ENCODE measurements at regions not wholly inside any gene's neighbourhood (a gene's known extent, or its start where the extent isn't known, plus 50 kb on each side); places are given as distances from the start of the nearest gene placed in this dataset.

- Histone ChIP-seq H3K27ac (ENCODE audit: low read depth, low read length, poor library complexity, severe bottlenecking) (no peak overlapping the region), H3K9me3 (ENCODE audit: low read depth, low read length, poor library complexity, severe bottlenecking) (no peaks in the 10 kb centered on the region), H3K4me1 (ENCODE audit: insufficient read depth, low read length, poor library complexity, severe bottlenecking) (no peaks in the 10 kb centered on the region), H3K4me3 (ENCODE audit: low read depth, low read length, poor library complexity, severe bottlenecking) (no peak overlapping the region), H3K27me3 (replicated peaks; ENCODE audit: insufficient read depth, low read depth, low read length, poor library complexity) (peaks cover 6% of the 10 kb centered on the region), H3K36me3 (ENCODE audit: insufficient read depth, low read length, poor library complexity, severe bottlenecking) (no peaks in the 10 kb centered on the region)
- intact Hi-C loops (cut with micrococcal nuclease; ENCODE audit: unreplicated experiment), result no loop called here
- TF ChIP-seq EZH2 (IDR thresholded peaks at IDR 0.05; ENCODE audit: borderline replicate concordance, low read depth, low read length, poor library complexity, severe bottlenecking) (no peak), CTCF (conservative IDR thresholded peaks at IDR 0.05; ENCODE audit: low read depth, low read length) (no peak)
- ChIA-PET POLR2A (ENCODE audit: low non-redundant PET) (no interaction called here), CTCF (no interaction called here)
- no TSS peak for BruUV-seq (replicated peaks)
- DNase-seq (ENCODE audit: low spot score), result no peak
Measured at GRCh38 chr2:108074150-108074549, 87.8 kb downstream of the SLC5A7 start.

DNA sequence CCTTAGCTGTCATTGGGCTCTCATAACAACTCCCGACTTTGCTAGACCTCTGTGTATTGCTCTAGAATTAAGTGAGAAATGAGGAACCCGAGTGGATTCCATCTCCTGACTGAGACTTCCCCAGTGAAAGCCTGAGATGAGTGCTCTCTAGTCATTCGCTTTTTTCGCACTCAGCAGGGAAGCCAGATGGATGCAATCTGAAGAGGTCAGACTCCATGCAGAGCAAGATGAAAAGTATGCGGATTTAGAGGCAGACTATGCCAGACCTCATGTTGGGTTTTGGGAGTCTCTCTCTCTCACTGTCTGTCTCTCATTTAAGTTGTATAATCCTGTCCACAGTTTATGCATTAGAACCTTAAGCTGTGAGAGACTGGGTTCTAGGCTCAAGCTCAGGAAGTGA lies 88.6 kb downstream of the SLC5A7 start:
- CTCF ChIA-PET, result no interaction called here
- BruUV-seq (replicated peaks), result no TSS peak

DNA sequence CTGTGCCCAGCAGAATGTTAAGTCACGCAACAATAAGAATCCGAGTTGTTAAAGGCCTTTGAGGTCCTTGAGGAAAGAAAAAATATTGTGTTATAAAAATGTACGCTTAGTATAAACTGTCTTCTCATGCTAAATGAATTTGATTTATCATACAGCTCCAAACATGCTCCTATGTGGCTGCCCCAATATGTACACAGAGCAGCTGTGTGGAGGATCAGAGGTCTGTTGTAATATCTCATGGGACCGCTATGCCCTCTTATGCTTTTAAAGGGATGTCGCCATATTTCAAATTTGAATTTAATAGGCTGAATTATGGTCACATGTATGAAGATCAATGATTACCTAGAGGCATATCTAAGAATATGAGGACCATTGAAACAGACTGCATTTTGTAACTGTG lies 90.2 kb downstream of the SLC5A7 start:
- no peak for DNase-seq (ENCODE audit: low spot score)
- Histone ChIP-seq H3K27ac (ENCODE audit: low read depth, low read length, poor library complexity, severe bottlenecking) (no peak overlapping the region), H3K9me3 (ENCODE audit: low read depth, low read length, poor library complexity, severe bottlenecking) (no peaks in the 10 kb centered on the region), H3K36me3 (ENCODE audit: insufficient read depth, low read length, poor library complexity, severe bottlenecking) (no peaks in the 10 kb centered on the region), H3K4me1 (ENCODE audit: insufficient read depth, low read length, poor library complexity, severe bottlenecking) (no peaks in the 10 kb centered on the region), H3K27me3 (replicated peaks; ENCODE audit: insufficient read depth, low read depth, low read length, poor library complexity) (peaks cover 6% of the 10 kb centered on the region), H3K4me3 (ENCODE audit: low read depth, low read length, poor library complexity, severe bottlenecking) (no peak overlapping the region)
- intact Hi-C loops (cut with micrococcal nuclease; ENCODE audit: unreplicated experiment), result no loop called here
- no TSS peak for BruUV-seq (replicated peaks)
- POLR2A ChIA-PET (ENCODE audit: low non-redundant PET), result no interaction called here
- CTCF ChIA-PET, result no interaction called here
- no peak for TF ChIP-seq EZH2 (IDR thresholded peaks at IDR 0.05; ENCODE audit: borderline replicate concordance, low read depth, low read length, poor library complexity, severe bottlenecking)
- no peak for TF ChIP-seq CTCF (conservative IDR thresholded peaks at IDR 0.05; ENCODE audit: low read depth, low read length)

More for the DNA sequence above, 88.6 kb downstream of the SLC5A7 start:
- no peaks in the 10 kb centered on the region for H3K9me3 ChIP-seq (ENCODE audit: low read depth, low read length, poor library complexity, severe bottlenecking)
- no peak for TF ChIP-seq EZH2 (IDR thresholded peaks at IDR 0.05; ENCODE audit: borderline replicate concordance, low read depth, low read length, poor library complexity, severe bottlenecking)
- TF ChIP-seq CTCF (conservative IDR thresholded peaks at IDR 0.05; ENCODE audit: low read depth, low read length), result no peak
- POLR2A ChIA-PET (ENCODE audit: low non-redundant PET), result no interaction called here
- intact Hi-C loops (cut with micrococcal nuclease; ENCODE audit: unreplicated experiment), result no loop called here
- H3K27ac ChIP-seq (ENCODE audit: low read depth, low read length, poor library complexity, severe bottlenecking), result no peak overlapping the region
- no peaks in the 10 kb centered on the region for H3K36me3 ChIP-seq (ENCODE audit: insufficient read depth, low read length, poor library complexity, severe bottlenecking)
- H3K4me1 ChIP-seq (ENCODE audit: insufficient read depth, low read length, poor library complexity, severe bottlenecking), result no peaks in the 10 kb centered on the region
- peaks cover 6% of the 10 kb centered on the region for H3K27me3 ChIP-seq (replicated peaks; ENCODE audit: insufficient read depth, low read depth, low read length, poor library complexity)
- H3K4me3 ChIP-seq (ENCODE audit: low read depth, low read length, poor library complexity, severe bottlenecking), result no peak overlapping the region
- peak; percentile 1 for DNase-seq (ENCODE audit: low spot score)

All from A673 (cell line).